ENCODE measurements at regions not wholly inside any gene's neighbourhood (a gene's known extent, or its start where the extent isn't known, plus 50 kb on each side); places are given as distances from the start of the nearest gene placed in this dataset.

GRCh38 chr13:36530050-36530789, 97.9 kb downstream of the CCNA1 start:
- BruUV-seq (replicated peaks), result no TSS peak
- no peaks in the 10 kb centered on the region for H3K9me3 Mint-ChIP-seq (ENCODE audit: unreplicated experiment)

GRCh38 chr13:36530861-36531590, 98.7 kb downstream of the CCNA1 start:
- no peaks in the 10 kb centered on the region for H3K36me3 Mint-ChIP-seq (ENCODE audit: insufficient read depth, unreplicated experiment)
- H3K9me3 Mint-ChIP-seq (ENCODE audit: unreplicated experiment), result no peaks in the 10 kb centered on the region
- no peak overlapping the region for H3K27ac Mint-ChIP-seq (ENCODE audit: low read depth, unreplicated experiment)
- no peak for TF ChIP-seq CTCF (IDR thresholded peaks at IDR 0.05; ENCODE audit: unreplicated experiment)
- no peak for DNase-seq (ENCODE audit: unreplicated experiment)
- no peaks in the 10 kb centered on the region for H3K27me3 Mint-ChIP-seq (ENCODE audit: insufficient read depth, unreplicated experiment)
- intact Hi-C loops (cut with micrococcal nuclease), result no loop called here
- CTCF ChIA-PET, result interaction anchor here (0.7 to 1.5 kb wide), 3 partner anchors 47 to 111 kb away, joined by 3 to 5 read pairs (median 3); no protein-coding TSS in a partner anchor
- H3K4me1 Mint-ChIP-seq (ENCODE audit: insufficient read depth, unreplicated experiment), result peaks cover 23% of the 10 kb centered on the region
- no TSS peak for BruUV-seq (replicated peaks)
- POLR2A ChIA-PET, result interaction anchor here (0.5 kb wide), 1 partner anchor 388 kb away, joined by 3 read pairs; no protein-coding TSS in a partner anchor
- H3K4me3 Mint-ChIP-seq (ENCODE audit: unreplicated experiment), result no peak overlapping the region

More at GRCh38 chr13:36530050-36530789, 97.9 kb downstream of the CCNA1 start:
- intact Hi-C loops (cut with micrococcal nuclease), result no loop called here
- no peak overlapping the region for H3K4me3 Mint-ChIP-seq (ENCODE audit: unreplicated experiment)
- no peaks in the 10 kb centered on the region for H3K27me3 Mint-ChIP-seq (ENCODE audit: insufficient read depth, unreplicated experiment)
- CTCF ChIA-PET, result interaction anchor here (0.8 to 1.5 kb wide), 3 partner anchors 76 to 111 kb away, joined by 3 to 5 read pairs (median 3); no protein-coding TSS in a partner anchor
- no peak overlapping the region for H3K27ac Mint-ChIP-seq (ENCODE audit: low read depth, unreplicated experiment)
- POLR2A ChIA-PET, result interaction anchor here (0.5 kb wide), 2 partner anchors 389 to 444 kb away, joined by 3 read pairs; no protein-coding TSS in a partner anchor
- H3K36me3 Mint-ChIP-seq (ENCODE audit: insufficient read depth, unreplicated experiment), result no peaks in the 10 kb centered on the region
- peaks cover 23% of the 10 kb centered on the region for H3K4me1 Mint-ChIP-seq (ENCODE audit: insufficient read depth, unreplicated experiment)
- TF ChIP-seq CTCF (IDR thresholded peaks at IDR 0.05; ENCODE audit: unreplicated experiment), result no peak
- peak; percentile 66 for DNase-seq (ENCODE audit: unreplicated experiment)

- DNase-seq (ENCODE audit: unreplicated experiment), result peak; percentile 72
- BruUV-seq (replicated peaks), result no TSS peak
- Mint-ChIP-seq H3K4me1 (ENCODE audit: insufficient read depth, unreplicated experiment) (peaks cover 23% of the 10 kb centered on the region), H3K4me3 (ENCODE audit: unreplicated experiment) (no peak overlapping the region), H3K36me3 (ENCODE audit: insufficient read depth, unreplicated experiment) (no peaks in the 10 kb centered on the region), H3K27me3 (ENCODE audit: insufficient read depth, unreplicated experiment) (no peaks in the 10 kb centered on the region), H3K9me3 (ENCODE audit: unreplicated experiment) (no peaks in the 10 kb centered on the region), H3K27ac (ENCODE audit: low read depth, unreplicated experiment) (no peak overlapping the region)
- intact Hi-C loops (cut with micrococcal nuclease), result no loop called here
- no peak for TF ChIP-seq CTCF (IDR thresholded peaks at IDR 0.05; ENCODE audit: unreplicated experiment)
- ChIA-PET CTCF (interaction anchor here (0.8 to 1.5 kb wide), 2 partner anchors 112 to 1627 kb away, joined by 3 to 5 read pairs; no protein-coding TSS in a partner anchor), POLR2A (no interaction called here)
Observed at GRCh38 chr13:36531746-36532486, 99.6 kb downstream of the CCNA1 start.
